AG09309 (cell line): ENCODE measurements at regions not wholly inside any gene's neighbourhood (a gene's known extent, or its start where the extent isn't known, plus 50 kb on each side); places are given as distances from the start of the nearest gene placed in this dataset.

Experiments
- DNase-seq: peaks from one replicate; pipeline ENCODE4 v3.0.0-alpha.2; 2010; ENCODE audit warnings: low read depth
- H3K4me3 ChIP-seq: 2 replicates; pipeline ENCODE4 v1.5.1; 2011; ENCODE audit warnings: mild to moderate bottlenecking, low read depth, low read length, moderate library complexity; ENCODE audit not compliant: control insufficient read depth
- TF ChIP-seq, protein P1 (sequence below): IDR thresholded peaks from 2 replicates; pipeline ENCODE4 v1.5.1; 2011; ENCODE audit warnings: mild to moderate bottlenecking, low read depth, low read length, inconsistent platforms; ENCODE audit not compliant: insufficient read depth, control insufficient read depth; ENCODE audit errors: missing control alignments

DNA sequence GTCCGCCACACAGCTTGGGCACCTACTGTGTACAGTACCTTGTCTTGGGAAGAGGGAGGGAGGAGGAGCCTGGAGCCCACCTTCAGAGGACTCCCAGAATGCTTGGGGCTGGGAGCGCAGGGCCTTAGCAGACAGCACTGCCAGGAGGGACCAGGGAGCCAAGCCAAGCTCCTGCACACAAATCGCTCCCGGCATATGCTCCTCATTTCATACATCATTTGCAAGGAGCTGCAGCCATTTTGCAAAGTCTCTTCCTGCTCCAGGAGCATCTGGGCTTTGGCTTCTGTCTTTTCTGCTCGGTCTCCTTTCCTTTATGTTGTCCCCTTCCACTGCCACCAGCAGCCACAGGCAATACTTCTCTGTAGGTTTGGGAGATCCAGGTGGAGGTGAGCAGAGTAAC lies 175.2 kb upstream of the ZC3H12A start:
- TF ChIP-seq, protein P1, sequence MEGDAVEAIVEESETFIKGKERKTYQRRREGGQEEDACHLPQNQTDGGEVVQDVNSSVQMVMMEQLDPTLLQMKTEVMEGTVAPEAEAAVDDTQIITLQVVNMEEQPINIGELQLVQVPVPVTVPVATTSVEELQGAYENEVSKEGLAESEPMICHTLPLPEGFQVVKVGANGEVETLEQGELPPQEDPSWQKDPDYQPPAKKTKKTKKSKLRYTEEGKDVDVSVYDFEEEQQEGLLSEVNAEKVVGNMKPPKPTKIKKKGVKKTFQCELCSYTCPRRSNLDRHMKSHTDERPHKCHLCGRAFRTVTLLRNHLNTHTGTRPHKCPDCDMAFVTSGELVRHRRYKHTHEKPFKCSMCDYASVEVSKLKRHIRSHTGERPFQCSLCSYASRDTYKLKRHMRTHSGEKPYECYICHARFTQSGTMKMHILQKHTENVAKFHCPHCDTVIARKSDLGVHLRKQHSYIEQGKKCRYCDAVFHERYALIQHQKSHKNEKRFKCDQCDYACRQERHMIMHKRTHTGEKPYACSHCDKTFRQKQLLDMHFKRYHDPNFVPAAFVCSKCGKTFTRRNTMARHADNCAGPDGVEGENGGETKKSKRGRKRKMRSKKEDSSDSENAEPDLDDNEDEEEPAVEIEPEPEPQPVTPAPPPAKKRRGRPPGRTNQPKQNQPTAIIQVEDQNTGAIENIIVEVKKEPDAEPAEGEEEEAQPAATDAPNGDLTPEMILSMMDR: no peak
- DNase-seq: no peak
- H3K4me3 ChIP-seq: no peak overlapping the region

DNA sequence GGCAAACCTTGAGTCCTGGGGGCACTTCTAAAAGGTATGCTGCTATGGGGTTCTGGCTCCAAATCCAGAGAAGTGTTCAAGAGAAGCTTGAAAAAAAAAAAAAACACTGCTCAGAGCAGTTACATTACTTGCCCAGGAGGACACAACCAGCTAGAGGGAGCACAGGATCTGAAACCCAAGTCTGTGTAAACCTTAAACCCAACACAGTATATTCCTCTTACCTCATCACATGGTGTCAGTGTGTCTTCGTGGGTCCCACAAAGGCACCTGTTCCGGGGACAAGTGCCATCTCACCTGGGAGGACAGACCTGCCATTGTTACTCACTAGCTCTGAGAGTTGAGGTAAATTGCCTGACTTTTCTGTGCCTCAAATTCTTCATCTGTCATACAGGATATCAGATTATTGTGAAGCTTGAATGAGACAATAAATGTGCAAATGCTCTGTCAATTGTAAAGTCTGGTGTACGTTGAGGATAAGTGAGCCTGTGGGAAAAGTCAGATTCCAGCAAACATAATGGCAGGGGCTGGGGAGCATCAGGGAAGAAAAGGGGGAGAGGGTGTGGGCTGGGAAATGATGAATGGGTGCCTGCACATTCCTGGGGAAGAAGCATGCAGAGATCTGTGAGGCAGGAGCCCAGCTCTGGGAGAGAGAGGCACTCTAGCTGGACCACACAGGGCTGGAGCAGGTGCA lies 170.4 kb upstream of the ZC3H12A start:
- no peak for DNase-seq
- TF ChIP-seq, protein P1: no peak
- no peak overlapping the region for H3K4me3 ChIP-seq

DNA sequence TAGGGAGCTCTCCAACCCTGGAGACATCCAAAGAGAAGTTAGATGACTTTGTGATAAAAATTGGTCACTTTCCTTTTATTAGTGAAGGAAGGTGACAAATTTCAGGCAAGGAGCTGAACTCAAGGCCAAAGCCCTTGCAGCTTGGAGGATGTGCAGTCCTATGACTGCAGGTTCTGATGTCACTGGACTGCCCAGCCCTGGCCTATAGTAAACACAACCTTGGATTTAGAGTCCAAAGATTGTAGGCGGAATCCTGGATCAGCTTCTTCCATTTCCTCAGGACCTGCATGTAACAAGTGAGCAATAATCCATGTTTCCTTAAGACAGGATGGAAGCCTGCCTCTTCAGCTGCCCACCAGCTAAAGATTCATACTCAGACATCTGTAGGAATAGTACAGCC lies 169.3 kb upstream of the ZC3H12A start:
- DNase-seq: no peak
- H3K4me3 ChIP-seq: no peak overlapping the region
- TF ChIP-seq, protein P1: no peak

DNA sequence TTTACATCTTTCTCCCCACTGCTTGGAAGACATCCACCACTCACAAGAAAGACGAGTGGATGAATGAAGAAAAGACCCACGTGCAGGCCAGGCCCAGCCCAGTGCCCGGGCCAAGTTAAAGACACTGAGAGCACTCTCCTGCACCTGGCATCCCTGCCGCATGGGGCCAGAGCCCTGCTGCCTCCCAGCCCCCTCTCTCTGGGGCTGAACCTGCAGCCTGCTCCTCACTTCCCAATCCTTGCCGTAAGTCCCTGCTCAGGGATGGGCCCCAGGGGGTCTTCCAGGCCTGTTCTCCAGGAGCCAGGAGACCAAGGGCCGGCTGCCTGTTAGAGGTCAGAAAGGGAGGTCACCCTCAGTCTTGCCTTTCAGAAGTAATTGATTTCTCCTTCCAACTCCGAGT lies 168.5 kb upstream of the ZC3H12A start:
- DNase-seq: no peak
- no peak overlapping the region for H3K4me3 ChIP-seq
- TF ChIP-seq, protein P1: no peak

DNA sequence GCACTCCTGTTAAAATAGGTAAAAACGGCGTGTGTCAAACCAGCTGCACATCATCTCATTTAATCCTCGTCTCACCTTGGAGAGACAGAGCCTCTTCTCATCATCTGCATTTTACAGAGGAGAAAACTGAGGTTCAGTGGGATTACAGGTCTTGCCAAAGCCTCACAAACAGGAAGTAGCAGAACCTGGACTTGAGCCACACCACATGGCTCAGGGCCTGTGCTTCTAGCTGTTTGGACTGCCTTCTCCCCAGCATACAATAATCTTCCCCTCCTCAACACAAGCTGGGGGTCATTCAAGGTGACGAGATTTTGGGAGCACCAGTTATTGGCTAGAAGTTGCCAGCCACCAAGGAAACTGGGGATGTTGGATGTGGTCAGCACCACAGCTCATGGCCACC lies 167.9 kb upstream of the ZC3H12A start:
- no peak for DNase-seq
- TF ChIP-seq, protein P1: no peak
- no peak overlapping the region for H3K4me3 ChIP-seq

DNA sequence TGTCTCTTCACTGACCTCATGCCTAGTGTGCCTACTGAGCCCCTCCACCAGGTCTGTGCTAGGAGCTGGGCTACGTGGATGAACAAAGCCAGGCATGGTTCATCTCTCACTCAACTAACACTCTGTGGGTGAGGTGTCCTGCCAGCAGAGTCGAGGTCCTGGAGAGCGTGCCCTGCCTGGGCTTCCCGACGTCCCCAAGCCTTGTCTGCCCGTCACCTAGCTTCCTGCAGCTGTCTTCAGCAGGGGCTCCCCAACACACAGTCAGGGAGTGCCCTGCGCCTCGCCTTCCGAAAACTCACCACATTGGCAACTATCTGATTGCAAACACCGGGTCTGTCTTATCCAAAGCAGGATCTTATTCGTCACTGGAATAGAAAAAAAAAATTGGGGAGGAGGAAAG lies 167.5 kb upstream of the ZC3H12A start:
- TF ChIP-seq, protein P1: no peak
- no peak overlapping the region for H3K4me3 ChIP-seq
- DNase-seq: no peak
